ENCODE measurements at regions not wholly inside any gene's neighbourhood (a gene's known extent, or its start where the extent isn't known, plus 50 kb on each side); places are given as distances from the start of the nearest gene placed in this dataset.

- TF ChIP-seq CTCF (conservative IDR thresholded peaks at IDR 0.05; ENCODE audit: low read depth in 2 of 2) (no peak), POLR2AphosphoS5 (IDR thresholded peaks at IDR 0.05; ENCODE audit: low read depth) (no peak), EZH2phosphoT487 (IDR thresholded peaks at IDR 0.05; ENCODE audit: unreplicated experiment) (no peak), ZNF114 (CRISPR knock-in tag; IDR thresholded peaks at IDR 0.05) (no peak), REST (IDR thresholded peaks at IDR 0.05; ENCODE audit: unreplicated experiment) (no peak), EZH2 (IDR thresholded peaks at IDR 0.05; ENCODE audit: low read depth, unreplicated experiment) (no peak), NANOG (IDR thresholded peaks at IDR 0.05; ENCODE audit: borderline replicate concordance) (peak; percentile 81; the same call in 1 of the 2 replicates), JUNB (IDR thresholded peaks at IDR 0.05; ENCODE audit: unreplicated experiment) (no peak), ZNF331 (CRISPR knock-in tag; IDR thresholded peaks at IDR 0.05; ENCODE audit: low read depth) (no peak), CREB1 (CRISPR knock-in tag; IDR thresholded peaks at IDR 0.05; ENCODE audit: low read depth) (no peak), STAT1 (IDR thresholded peaks at IDR 0.05; ENCODE audit: unreplicated experiment) (no peak)
Measured at GRCh38 chr1:72986591-72987290, 704.4 kb upstream of the NEGR1 start.

All from GM23338 (cell line).